HG03139 (cell line): ENCODE measurements at regions not wholly inside any gene's neighbourhood (a gene's known extent, or its start where the extent isn't known, plus 50 kb on each side); places are given as distances from the start of the nearest gene placed in this dataset.
A peak's percentile ranks its signal among the peaks of the same experiment; 100 is the strongest.
"Not testable (repeated sequence)": the region's sequence is repeated elsewhere in the genome, so short reads cannot be mapped to it uniquely, and the experiment has no call there.

ENCODE experiments used
- ATAC-seq: cut with Tn5 transposase; IDR thresholded peaks from one replicate; pipeline ENCODE4 v1.9.1; 2021; ENCODE audit not compliant: unreplicated experiment

DNA sequence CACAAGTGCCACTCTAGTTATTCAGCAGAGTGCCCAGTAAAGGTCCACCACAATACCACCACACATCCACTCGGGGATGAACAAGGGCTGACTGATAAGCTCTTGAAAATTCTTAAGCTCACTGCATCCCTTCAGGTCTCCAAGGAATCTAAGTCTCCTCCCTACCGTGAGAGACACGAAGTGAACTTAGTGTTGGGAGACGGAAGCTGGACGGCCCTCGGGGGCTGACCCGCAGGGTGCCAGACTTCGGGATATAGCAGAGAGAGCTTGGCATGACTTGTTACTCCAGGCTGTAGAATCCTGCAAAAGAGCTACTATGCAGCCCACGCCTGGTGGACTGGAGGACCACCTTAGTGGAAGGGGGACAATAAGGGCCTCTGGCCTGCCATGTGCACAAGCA, 75.1 kb downstream of the LYZL1 start:
- not testable (repeated sequence) for ATAC-seq

- ATAC-seq: not testable (repeated sequence)
Observed at GRCh38 chr10:29366206-29366605, 77.3 kb downstream of the LYZL1 start.

DNA sequence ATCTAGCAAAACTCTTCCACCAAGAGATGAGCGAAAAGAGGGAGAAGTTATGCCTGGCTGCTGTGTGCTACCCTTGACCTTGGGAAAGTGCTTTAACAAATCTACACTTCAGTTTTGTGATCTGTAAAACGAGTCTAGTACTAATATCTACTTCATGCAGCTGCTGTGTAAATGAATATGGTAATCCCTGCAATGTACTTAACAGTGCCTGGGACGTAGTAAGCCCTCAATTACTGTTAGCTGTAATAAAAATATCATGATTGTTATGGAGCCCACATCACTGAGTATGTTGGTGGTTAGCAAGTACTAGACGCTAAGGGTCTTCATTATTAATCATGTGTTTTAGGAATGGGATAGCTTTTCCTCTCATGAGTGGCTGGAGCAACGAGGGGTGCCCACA, 80.5 kb downstream of the LYZL1 start:
- ATAC-seq: no peak

- no peak for ATAC-seq
Observed at GRCh38 chr10:29370097-29371092, 81.5 kb downstream of the LYZL1 start.

- no peak for ATAC-seq
Observed at GRCh38 chr10:29372920-29373319, 84.0 kb downstream of the LYZL1 start.

GRCh38 chr10:29374162-29374561, 85.3 kb downstream of the LYZL1 start:
- ATAC-seq: no peak

- ATAC-seq: no peak
Observed at GRCh38 chr10:29375888-29376287, 87.0 kb downstream of the LYZL1 start.

DNA sequence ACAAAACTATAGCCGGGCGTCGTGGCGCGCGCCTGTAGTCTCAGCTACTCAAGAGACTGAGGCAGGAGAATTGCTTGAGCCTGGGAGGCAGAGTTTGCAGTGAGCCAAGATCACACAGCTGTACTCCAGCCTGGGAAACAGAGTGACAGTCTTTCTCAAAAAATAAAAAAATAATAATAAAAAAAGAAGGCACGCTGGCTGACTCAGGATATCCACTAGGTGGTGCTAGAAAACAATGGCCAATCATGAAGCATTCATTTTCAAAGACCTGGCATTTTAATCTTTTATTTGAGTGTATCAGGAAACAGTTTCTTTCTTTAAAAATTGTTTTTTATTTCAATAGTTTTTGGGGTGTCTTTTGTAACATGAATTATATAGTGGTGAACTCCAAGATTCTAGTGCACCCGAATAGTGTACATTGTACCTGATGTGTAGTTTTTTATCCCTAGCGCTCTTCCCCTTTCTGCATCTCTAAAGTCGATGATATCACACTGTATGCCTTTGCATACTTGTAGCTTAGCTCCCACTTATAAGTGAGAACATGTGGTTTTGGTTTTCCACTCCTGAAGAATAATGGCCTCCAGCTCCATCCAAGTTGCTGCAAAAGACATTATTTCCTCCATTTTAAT, 88.6 kb downstream of the LYZL1 start:
- no peak for ATAC-seq

DNA sequence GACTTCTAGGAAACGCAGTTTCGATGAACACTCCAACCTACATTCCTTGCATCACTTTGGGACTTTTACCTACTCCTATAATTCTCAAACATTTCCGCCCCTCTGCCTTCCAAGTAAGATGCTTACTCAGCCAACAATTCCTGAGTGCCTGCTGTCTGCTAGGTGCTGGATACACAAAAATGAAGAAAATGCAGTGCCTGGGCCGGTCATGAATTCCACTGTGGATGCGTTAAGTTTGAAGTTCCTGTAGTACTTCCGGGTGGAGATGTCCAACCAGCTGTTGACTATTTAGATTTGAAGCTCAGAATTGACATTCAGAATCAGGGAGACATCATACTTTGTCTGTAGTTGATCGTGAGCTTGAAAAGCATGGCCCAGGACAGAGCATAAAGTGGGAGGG, 89.2 kb downstream of the LYZL1 start:
- ATAC-seq: no peak

- ATAC-seq: no peak
Observed at GRCh38 chr10:29379208-29379607, 90.3 kb downstream of the LYZL1 start.

GRCh38 chr10:29379777-29380598, 91.1 kb downstream of the LYZL1 start:
- not testable (repeated sequence) for ATAC-seq

DNA sequence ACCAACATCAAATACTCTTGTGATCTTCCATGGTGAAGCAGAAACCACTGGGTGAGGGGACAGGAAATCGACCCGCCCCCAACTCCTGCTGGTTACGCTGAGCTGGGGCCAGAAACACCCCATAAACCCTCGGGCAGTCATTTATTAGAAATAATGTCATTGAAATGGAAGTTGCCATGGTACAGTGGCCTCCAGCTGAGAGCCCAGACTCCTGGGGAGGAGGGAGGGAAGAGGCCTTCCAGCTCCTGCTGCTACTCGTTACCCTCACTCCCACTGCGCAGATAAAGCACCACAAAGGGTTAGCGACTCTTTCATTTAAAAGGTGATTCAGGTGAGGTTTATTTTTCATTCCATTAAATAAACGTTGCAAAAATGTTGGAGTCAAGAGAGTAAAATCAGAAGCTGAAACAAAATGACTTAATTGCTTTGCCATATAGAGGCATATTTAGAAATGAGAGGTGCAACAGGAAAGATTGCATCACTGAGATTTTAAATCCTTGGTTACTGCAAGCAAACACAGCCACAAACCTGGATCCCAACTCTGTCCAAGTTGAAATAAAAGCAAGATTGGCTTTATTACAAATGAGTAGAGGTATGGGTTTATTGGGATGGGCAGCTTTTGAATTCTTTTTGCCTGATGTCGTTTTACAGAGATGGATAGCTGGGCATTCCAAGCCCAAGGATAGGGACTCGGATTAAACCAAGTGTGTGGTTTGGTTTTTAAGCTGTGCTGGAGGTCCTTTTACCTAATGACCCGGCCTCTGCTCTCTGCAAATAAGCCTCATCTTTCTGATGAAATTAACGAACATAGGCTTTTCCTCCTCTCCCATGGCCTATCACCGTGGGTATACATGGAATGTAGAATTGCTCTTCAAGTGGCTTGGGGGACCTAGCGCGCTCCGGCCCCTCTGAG, 92.0 kb downstream of the LYZL1 start:
- ATAC-seq: not testable (repeated sequence)

GRCh38 chr10:29386342-29386999, 97.6 kb downstream of the LYZL1 start:
- ATAC-seq: no peak

- no peak for ATAC-seq
Observed at GRCh38 chr10:29387269-29387668, 98.4 kb downstream of the LYZL1 start.

GRCh38 chr10:29388112-29388511, 99.2 kb downstream of the LYZL1 start:
- ATAC-seq: not testable (repeated sequence)

DNA sequence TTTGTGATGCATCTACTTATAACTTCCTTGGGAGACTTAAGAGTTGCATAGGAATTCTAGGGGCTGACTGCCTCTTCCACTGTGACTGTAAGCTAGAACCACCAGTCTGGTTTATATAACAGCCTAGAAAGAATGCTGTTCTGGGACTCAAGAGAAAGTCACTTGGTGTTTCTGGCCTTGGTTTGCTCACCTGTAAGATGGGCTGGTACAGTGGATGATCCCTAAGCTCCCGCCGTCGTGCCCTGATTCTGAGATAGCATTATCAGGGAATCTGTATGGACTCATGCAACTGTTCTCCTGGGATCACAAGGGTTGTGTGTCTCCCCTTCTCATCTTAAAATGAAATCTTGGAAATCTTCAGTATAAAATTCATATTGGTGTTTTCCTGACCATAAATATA, 100.6 kb downstream of the LYZL1 start:
- no peak for ATAC-seq

- no peak for ATAC-seq
Observed at GRCh38 chr10:29389935-29390334, 101.1 kb downstream of the LYZL1 start.

- peak; percentile 77 for ATAC-seq
Observed at GRCh38 chr10:29392376-29393021, 103.6 kb downstream of the LYZL1 start.

GRCh38 chr10:29394321-29394932, 105.6 kb downstream of the LYZL1 start:
- no peak for ATAC-seq
